Loucy (cell line): ENCODE measurements at regions not wholly inside any gene's neighbourhood (a gene's known extent, or its start where the extent isn't known, plus 50 kb on each side); places are given as distances from the start of the nearest gene placed in this dataset.

Source experiments
- H2AFZ ChIP-seq: fragments of 200-600 bp; sonication (generic); 2 replicates; pipeline ENCODE4 v1.6.0; 2016; ENCODE audit warnings: antibody characterized with exemption, mild to moderate bottlenecking, low read length, moderate library complexity
- H3F3A ChIP-seq: fragments of 200-600 bp; 2 replicates; pipeline ENCODE4 v1.6.0; 2016; ENCODE audit warnings: antibody characterized with exemption, low read depth, mild to moderate bottlenecking
- H3K27me3 ChIP-seq: fragments of 200-600 bp; sonication (generic); 2 replicates; pipeline ENCODE4 v1.6.1; 2014; ENCODE audit warnings: low read length, mild to moderate bottlenecking; ENCODE audit not compliant: insufficient read depth, poor library complexity, severe bottlenecking
- H3K36me3 ChIP-seq: fragments of 200-600 bp; sonication (generic); 2 replicates; pipeline ENCODE4 v1.6.1; 2016; ENCODE audit warnings: low read length; ENCODE audit not compliant: insufficient read depth
- H3K4me1 ChIP-seq: fragments of 200-600 bp; sonication (generic); 2 replicates; pipeline ENCODE4 v1.5.1; 2014; ENCODE audit warnings: low read length, mild to moderate bottlenecking; ENCODE audit not compliant: insufficient read depth, poor library complexity, severe bottlenecking
- H3K4me2 ChIP-seq: fragments of 200-600 bp; sonication (generic); 2 replicates; pipeline ENCODE4 v1.6.0; 2014; ENCODE audit warnings: antibody characterized with exemption, low read length, low read depth, mild to moderate bottlenecking; ENCODE audit not compliant: poor library complexity, severe bottlenecking
- H3K4me3 ChIP-seq: fragments of 200-600 bp; sonication (generic); 2 replicates; pipeline ENCODE4 v1.5.1; 2014; ENCODE audit warnings: low read length, mild to moderate bottlenecking, mixed read lengths; ENCODE audit not compliant: poor library complexity, severe bottlenecking
- H3K79me2 ChIP-seq: fragments of 200-600 bp; sonication (generic); 2 replicates; pipeline ENCODE4 v1.6.1; 2014; ENCODE audit warnings: low read length; ENCODE audit not compliant: insufficient read depth
- H3K9ac ChIP-seq: fragments of 200-600 bp; sonication (generic); 2 replicates; pipeline ENCODE4 v1.6.0; 2014; ENCODE audit warnings: mild to moderate bottlenecking, low read depth, low read length, moderate library complexity; ENCODE audit not compliant: poor library complexity, severe bottlenecking
- H3K9me2 ChIP-seq: fragments of 200-600 bp; sonication (generic); replicated peaks from 2 replicates; pipeline ENCODE4 v1.6.1; 2016; ENCODE audit warnings: low read depth, low read length, mixed read lengths
- H3K9me3 ChIP-seq: fragments of 200-600 bp; sonication (generic); 2 replicates; pipeline ENCODE4 v1.6.1; 2014; ENCODE audit warnings: mild to moderate bottlenecking, antibody characterized with exemption, low read length, low read depth; ENCODE audit not compliant: insufficient read depth
- H4K20me1 ChIP-seq: fragments of 200-600 bp; sonication (generic); 2 replicates; pipeline ENCODE4 v1.6.0; 2014; ENCODE audit warnings: antibody characterized with exemption, low read length, mild to moderate bottlenecking; ENCODE audit not compliant: insufficient read depth, poor library complexity, severe bottlenecking
- EZH2phosphoT487 ChIP-seq: fragments of 200-600 bp; IDR thresholded peaks from 2 replicates; pipeline ENCODE4 v1.6.1; 2018; ENCODE audit warnings: antibody characterized with exemption, mild to moderate bottlenecking, moderate library complexity, borderline replicate concordance
- TF ChIP-seq, protein P1 (sequence below): fragments of 200-600 bp; sonication (generic); conservative IDR thresholded peaks from 2 replicates; pipeline ENCODE4 v1.5.1; 2014; ENCODE audit warnings: mild to moderate bottlenecking, antibody characterized with exemption, low read length

DNA sequence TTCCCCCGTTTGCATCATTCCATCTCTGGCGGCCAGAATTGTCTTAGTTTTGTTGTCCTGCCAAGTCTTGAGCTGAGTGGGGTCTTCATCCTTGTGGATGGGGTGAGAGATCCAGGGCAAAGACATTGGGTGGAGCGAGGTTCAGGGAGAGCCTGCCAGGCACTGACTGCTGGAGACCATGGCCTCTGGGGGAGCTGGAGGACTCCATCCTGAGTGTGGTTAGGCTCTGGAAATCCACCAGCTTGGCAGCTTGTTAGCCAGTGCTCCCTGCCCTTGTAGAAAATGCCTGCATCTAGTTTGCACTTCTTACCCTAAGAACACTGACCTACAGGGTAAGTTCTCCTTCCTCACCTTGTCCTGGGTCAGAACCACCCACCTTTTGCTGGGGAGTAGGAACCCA lies 97.2 kb upstream of the ZNF536 start:
- no peak for TF ChIP-seq EZH2phosphoT487
- TF ChIP-seq, protein P1, sequence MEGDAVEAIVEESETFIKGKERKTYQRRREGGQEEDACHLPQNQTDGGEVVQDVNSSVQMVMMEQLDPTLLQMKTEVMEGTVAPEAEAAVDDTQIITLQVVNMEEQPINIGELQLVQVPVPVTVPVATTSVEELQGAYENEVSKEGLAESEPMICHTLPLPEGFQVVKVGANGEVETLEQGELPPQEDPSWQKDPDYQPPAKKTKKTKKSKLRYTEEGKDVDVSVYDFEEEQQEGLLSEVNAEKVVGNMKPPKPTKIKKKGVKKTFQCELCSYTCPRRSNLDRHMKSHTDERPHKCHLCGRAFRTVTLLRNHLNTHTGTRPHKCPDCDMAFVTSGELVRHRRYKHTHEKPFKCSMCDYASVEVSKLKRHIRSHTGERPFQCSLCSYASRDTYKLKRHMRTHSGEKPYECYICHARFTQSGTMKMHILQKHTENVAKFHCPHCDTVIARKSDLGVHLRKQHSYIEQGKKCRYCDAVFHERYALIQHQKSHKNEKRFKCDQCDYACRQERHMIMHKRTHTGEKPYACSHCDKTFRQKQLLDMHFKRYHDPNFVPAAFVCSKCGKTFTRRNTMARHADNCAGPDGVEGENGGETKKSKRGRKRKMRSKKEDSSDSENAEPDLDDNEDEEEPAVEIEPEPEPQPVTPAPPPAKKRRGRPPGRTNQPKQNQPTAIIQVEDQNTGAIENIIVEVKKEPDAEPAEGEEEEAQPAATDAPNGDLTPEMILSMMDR: no peak
- Histone ChIP-seq H3K27me3 (no peaks in the 10 kb centered on the region), H3K4me2 (no peak overlapping the region), H4K20me1 (no peaks in the 10 kb centered on the region), H3K4me3 (no peak overlapping the region), H3K79me2 (no peaks in the 10 kb centered on the region), H2AFZ (no peak overlapping the region), H3K9me2 (no peaks in the 10 kb centered on the region), H3K4me1 (no peaks in the 10 kb centered on the region), H3K9me3 (peaks cover 9% of the 10 kb centered on the region; the same call in 1 of the 2 replicates), H3K9ac (no peak overlapping the region), H3F3A (no peaks in the 10 kb centered on the region), H3K36me3 (no peaks in the 10 kb centered on the region)

DNA sequence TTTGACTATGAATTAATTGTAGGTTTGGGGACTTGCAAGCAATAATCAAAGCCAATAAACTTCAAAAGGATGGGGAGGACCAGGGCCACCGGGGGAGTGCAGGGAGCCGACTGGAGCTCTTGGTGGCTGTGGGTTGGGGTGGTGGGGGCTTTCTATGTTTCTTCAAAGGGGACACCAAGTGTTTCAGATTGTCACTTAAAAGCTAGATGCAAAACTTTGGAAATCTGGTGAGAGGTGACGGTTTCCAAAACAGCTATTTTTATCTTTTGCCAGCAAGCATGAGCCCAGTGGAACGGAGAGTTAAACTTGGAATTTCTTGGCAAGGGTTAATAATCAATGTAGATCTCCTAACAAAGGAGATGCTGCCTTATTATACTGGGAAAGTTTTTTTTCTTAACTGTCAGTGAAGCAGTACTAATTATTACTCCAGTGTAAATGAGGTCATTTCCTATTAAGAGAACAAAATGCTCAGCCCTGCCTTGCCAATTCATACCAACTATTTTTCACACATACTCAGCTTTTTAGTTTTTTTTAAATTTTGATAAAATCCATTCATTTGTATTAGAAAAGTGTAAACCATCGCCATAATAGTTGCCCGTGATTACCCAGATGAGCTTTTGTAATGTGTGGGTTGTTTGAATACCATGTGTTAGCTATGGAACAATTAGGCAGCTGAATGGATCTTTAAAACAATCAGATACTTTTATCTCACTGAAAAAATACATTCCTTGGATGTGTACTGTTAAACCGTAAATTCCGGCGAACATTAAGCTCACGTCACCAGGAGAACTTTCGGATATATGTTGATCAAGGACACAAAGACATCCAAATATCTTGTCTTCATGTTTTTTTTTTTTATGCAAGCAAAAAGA lies 95.9 kb upstream of the ZNF536 start:
- Histone ChIP-seq H3K4me1 (no peaks in the 10 kb centered on the region), H4K20me1 (no peaks in the 10 kb centered on the region), H3K9me3 (peaks cover 9% of the 10 kb centered on the region; the same call in 1 of the 2 replicates), H2AFZ (no peak overlapping the region), H3K36me3 (no peaks in the 10 kb centered on the region), H3K9me2 (no peaks in the 10 kb centered on the region), H3F3A (no peaks in the 10 kb centered on the region), H3K4me3 (no peak overlapping the region), H3K27me3 (no peaks in the 10 kb centered on the region), H3K79me2 (no peaks in the 10 kb centered on the region), H3K9ac (no peak overlapping the region), H3K4me2 (no peak overlapping the region)
- TF ChIP-seq, protein P1: no peak
- TF ChIP-seq EZH2phosphoT487: no peak

DNA sequence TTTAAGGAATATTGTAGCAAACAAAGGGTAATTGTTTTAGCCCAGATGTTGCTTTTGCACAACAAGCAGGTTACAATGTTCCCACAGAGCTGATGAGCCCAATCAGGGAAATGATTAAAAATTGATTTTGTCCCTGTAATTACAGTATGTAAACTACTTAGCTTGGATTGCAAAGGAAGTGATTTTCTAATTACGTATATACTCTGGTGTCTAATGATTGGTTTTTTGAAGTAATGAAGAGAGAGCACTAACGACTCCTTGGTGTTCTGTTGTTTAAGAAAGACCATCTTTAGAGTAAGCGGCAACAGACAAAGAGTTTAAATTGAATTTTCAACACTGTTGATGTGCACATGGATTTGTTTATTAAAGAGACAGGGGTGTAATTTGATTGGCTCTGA lies 95.3 kb upstream of the ZNF536 start:
- Histone ChIP-seq H3K4me3 (no peak overlapping the region), H3K27me3 (no peaks in the 10 kb centered on the region), H3F3A (no peaks in the 10 kb centered on the region), H3K4me1 (no peaks in the 10 kb centered on the region), H3K79me2 (no peaks in the 10 kb centered on the region), H3K4me2 (no peak overlapping the region), H4K20me1 (no peaks in the 10 kb centered on the region), H3K36me3 (no peaks in the 10 kb centered on the region), H3K9me3 (peaks cover 9% of the 10 kb centered on the region; the same call in 1 of the 2 replicates), H2AFZ (no peak overlapping the region), H3K9ac (no peak overlapping the region), H3K9me2 (no peaks in the 10 kb centered on the region)
- TF ChIP-seq, protein P1: no peak
- TF ChIP-seq EZH2phosphoT487: no peak
